ENCODE measurements at regions not wholly inside any gene's neighbourhood (a gene's known extent, or its start where the extent isn't known, plus 50 kb on each side); places are given as distances from the start of the nearest gene placed in this dataset.

DNA sequence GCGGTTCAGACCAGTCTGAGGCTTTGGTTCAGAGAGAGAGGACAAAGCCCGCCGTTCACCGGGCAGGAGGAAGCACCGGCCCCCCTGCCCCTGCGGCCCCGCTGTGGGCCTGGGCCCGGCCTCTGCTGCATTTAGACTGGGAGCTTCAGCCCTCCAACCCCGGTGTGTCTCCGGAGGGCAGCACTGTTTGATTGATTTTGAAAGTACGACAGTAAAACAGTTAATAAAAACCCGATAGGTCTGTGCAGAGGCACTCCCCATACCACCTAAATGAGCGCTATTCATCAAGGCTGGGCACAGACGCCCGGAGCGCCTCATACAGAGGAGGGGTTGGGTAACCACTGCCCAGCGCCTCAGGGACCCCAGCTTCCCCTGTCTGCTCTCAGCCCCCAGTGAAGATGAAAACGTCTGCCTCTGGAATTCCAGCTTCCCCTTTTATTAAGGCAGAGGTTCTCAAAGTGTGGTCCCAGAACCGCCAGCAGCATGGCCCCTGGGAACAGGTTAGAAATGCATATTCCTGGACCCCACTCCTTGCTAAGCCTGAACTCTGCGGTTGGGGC is 256.7 kb upstream of the TLE3 start:
- ChIA-PET CTCF (no interaction called here), POLR2A (no interaction called here)

DNA sequence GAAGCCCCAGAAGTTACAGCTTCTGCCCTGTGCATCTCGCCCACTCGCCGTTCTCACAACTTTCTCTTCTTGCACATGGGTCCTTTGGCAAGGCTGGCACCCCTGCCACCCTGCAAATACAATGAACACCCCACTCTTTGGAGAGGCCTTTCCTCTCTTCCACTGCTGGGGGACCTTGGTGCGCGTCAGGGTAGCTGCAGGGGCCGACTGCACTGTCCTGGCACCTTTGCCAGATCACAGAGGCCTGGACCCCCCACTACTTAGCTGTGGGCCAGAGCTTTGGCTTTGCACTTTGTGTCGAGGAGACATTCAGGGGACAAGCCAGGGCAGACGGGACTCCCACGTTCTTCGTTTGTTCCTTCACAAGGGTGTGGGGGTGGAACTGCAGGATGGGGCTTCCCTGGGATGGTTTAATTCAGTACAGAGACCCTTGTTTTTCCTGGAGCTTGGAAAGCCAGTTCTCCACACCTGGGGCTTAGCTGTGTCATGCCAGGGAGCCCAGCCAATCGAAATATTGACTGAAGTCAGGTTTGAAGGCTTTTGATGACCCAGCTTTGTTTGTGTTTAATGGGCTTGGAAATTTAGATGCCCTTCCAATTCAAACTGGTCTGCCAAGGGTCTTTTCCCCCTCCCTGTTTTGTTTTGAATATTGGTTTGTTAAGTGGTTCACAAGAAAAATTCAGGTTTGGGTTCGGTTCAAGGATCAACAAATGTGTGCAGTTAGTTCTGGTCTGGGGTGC is 256.1 kb upstream of the TLE3 start:
- ChIA-PET CTCF (no interaction called here), POLR2A (no interaction called here)

DNA sequence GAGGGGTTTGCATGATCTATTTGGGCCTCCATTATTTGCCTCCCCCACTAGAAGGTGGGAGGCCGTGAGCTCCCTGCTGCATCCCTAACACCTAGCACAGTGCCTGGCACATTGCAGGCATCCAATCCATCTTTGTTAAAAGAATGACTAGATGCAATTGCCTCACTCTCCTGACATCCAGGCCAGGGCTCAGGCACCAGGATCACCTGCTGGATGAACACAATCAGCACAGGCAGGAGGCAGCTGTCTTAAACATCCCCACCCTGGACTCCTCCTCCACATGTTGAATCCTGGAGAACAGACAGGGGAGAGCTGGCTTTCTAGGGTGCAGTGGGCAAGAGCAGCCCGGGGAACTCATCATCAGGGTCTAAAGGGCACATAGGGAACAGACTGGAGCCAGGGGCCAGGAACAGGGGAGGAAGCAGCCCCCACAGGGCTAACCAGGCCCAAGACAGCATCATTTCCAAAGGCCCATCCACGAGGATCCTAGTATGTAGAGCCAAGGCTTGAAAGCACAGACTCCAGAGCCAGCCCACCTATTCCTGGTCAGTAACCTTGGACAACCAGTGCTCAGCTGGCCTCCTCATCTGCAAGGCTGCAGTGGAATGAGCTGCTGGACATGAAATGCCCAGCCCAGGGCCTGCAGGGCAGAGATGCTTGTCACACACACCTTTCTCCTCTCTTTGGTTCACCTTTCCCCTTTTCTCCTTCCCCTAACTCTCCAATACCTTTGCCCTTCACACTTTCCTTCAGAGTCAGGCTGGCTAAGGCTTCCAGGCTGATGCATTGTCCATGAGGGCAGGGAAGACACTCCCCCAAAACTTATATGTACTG is 254.4 kb upstream of the TLE3 start:
- CTCF ChIA-PET = no interaction called here
- POLR2A ChIA-PET = interaction anchor here (0.5 kb wide), 1 partner anchor 509 kb away, joined by 6 read pairs; no protein-coding TSS in a partner anchor

DNA sequence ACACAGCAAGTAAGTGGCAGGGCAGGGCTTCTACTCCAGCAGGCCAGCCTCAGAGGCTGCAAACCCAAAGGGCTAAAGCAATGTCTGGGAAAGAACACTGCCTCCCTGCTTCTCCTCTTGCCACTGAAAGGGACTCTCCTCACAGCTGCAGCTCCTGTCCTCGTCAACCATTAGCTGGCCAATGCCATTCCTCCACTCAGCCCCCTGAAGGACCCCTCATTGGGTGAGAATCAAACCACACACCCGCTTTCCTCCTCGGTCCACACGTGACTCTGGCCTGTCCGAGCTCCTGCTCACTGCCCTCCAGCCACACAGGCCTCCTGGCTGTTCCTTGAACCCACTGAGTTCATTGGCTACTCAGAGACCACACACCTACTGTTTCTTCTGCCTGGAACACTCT is 253.7 kb upstream of the TLE3 start:
- ChIA-PET CTCF (no interaction called here), POLR2A (no interaction called here)

DNA sequence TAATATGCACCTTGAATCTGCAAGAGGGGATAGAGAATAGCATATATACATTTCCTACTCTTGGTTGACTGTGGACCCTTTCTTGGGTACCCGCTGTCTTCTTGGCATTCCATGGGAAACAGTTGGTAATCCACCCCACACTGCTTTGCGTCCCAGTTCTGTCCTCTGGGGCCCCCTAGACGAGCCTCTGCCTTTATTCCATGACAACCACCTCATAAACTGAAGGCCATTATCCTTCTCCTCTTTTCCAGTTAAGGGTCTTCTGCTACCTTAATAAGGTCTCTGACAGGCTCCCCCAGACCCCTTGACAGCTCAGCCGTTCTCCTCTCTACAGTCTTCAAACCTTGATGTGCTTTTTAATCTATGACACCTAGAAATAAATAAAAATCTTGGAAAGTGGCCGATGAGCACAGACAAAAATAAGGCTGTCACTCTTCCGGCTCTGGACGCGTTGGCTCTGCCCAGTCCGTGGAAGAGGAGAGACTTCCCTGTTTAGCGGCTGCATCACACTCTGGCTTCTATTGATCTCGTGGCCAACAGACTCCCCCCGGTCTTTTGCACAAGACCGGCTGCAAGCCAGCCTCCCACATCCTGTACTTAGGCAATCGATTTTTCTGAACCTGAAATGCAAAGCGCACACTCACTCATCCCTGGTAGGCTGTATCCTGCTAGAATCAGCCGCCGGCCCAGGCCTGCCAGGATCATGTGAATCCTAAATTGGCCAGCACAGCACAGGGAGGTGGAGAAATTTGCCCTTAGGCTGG is 251.0 kb upstream of the TLE3 start:
- ChIA-PET CTCF (interaction anchor here (1.2 kb wide), 1 partner anchor 19 kb away, joined by 3 read pairs; no protein-coding TSS in a partner anchor), POLR2A (no interaction called here)

DNA sequence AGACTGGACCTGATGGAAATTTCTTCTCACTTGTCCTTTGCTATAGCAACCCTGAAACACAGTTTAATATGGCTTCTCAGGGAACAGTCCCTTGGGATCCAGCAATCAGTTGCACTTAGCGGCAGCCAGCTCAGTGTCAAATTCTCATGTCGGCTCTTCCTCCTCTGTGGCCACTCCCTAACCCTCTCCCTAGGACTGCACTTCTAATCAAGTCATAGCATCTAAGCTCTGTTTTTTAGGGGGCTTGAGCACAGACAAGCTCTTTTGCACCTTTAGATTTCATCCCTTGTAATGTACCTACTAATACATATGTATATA is 250.5 kb upstream of the TLE3 start:
- POLR2A ChIA-PET = no interaction called here
- CTCF ChIA-PET = no interaction called here

DNA sequence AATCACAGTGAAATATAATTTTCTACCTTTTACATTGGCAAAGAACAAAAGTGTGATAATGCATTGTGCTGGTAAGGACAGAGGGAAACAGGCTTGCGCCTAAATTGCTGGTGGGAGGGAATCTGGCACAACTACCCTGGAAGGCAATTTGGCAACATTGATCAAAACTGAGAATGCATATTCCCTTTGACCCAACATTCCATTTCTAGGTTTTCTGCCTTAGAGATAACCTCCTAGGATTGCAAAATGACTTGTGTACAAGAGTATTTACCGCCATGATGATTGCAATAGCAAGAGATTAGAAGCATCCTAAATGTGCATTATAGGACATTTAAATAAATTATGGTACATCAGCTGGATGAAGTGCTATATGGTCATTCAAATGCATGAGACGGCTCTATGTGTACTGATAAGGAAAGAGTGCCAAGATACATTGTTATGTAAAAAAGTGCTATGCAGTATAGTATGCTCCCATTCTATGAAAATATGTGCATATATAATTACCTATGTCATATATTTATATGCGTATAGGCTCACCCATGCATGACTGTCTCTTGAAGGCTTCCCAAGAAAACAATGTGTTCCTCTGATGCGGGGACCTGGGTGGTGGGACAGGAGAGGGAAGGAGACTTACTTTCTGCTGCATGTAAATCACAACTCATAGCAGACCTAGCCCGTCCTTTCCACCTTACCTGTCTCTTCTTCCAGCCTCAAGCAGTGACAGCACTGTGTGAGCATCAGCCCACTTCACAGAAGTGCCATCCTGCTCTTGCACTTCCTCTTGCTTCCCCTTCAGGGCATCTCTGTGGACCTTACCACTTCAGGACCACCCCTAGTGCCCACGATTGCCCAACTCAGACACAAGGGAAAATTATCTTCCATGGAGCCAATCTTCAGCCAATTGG is 249.9 kb upstream of the TLE3 start:
- CTCF ChIA-PET = no interaction called here

DNA sequence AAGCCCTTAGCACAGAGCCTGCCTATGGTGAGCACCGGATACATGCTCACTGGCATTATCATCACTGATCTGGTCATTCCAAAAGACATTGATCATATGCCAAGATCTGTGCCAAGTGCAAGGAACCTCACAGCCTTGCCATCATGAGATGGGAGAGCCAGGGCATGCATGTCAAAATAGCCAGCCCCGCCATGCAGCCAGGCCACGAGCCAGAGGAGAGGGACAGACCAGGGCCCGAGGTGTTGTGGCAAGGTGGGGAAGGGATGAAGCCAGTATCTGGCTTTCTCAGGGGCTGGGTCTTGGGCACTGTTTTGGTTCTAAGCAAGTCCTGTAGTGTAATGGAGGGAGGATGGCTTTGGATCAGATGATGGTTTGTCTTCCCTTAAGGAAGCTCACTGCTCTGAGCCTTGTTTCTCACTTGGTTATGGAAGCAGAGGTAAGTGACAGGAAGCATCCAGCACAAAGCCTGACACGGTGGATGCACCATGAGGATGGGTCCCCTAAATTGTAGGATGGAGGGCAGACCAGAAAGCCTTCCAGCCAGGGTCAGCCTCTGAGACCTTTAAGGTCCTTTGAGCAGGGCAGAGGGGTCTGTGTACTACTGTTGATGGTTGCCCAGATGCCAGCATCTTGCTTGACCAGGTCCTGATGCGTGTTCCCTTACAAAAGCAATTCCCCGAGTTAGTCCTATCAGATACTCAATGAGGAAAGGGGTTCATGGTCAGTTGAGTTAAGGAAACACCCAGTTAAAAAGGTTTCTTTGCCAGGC is 247.7 kb upstream of the TLE3 start:
- ChIA-PET POLR2A (no interaction called here), CTCF (no interaction called here)

More for the DNA sequence above, 249.9 kb upstream of the TLE3 start:
- POLR2A ChIA-PET = no interaction called here

DNA sequence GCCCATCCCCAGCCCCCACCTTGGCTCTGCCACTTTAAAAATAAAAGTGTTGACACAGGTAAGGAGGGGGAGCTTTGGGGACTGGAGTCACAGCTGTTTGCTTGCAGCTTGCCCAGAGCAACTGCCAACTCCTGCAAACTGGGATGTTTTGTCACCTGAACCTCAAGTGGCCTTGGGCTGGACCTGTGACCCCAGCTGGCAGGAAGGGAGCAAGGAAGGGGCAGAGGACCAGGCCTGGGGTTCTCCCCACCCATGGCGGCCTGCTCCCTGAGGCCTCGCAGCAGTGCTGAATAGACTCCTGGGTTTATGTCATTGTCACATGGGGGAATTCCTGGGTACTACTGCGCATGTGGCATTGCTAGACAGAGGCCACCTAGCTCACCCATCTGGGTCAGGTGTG is 246.9 kb upstream of the TLE3 start:
- POLR2A ChIA-PET = no interaction called here

DNA sequence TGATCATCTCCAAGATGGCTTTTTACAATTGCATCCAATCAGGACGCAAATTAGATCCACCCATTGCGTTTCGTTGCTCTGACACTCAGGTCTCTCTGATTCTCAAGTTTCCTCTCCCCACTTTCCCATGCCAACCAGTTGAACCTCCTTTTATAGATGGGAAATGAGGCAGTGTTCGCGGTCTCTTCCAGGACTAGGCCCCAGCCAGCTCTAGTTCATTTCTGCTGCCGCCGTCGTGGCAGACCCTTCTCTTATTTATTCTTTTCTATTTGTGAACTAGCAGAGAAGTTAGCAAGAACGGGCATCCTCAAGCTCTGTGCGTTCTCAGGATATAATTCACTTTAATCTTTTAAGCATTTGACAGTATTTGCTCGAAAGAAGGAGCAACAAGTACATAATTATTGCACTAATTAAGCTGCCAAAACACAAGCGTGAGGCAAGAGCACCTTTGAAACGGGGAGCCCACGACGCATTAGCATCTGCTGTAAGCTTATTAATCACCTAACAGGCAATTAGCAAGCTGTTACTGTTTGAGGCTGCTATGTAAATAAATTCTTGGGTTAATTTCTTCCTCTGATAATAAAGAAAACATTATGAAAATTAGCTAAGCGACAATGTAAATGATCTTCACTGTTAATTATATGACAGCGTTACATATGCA is 246.4 kb upstream of the TLE3 start:
- CTCF ChIA-PET = no interaction called here
- POLR2A ChIA-PET = no interaction called here

More for the DNA sequence above, 246.9 kb upstream of the TLE3 start:
- CTCF ChIA-PET = no interaction called here

DNA sequence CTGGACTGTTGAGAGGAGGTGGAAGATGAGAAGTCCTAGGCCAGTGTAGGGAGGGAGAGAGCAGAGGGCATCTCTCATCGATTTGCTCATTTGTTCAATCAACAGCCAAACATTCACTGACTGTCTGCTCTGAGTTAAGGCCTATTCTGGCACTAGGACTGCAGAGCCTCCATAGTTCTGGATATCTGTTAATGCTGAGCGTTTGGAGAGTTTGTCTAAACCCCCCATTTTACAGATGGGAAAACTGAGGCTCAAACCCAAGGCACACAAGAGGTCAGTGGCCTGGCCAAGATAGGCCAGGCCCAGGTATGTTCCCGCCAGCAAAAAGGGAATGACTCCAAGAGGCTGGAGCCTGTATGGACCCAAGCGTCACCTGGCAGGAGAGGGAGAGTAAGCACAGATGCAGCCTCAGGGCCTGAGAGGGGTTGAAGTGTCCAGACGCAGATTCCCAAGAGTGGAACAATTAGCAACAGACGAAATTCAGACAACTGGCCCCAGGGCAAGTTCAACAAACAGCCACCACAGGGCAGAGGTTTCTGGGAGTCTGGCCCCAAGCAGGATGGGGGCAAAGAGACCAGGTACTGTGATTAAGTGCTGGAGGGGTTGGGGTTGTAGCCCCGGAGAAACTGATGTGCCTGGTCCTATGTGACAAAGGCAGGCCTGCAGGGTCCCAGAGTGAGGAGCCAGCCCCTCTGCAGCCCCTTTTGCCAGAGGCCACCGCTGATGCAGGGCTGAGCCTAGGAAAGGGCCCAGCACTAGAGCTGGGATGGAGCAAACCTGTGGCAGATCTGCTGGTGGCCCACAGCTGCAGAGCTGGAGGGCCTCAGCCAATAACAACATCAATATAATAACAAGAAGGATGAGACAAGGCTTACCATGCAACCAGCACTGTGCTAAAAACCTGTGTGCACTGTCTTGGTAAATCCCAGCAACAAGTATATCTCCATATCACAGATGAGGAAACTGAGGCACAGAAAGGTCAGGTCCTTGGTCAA is 245.1 kb upstream of the TLE3 start:
- CTCF ChIA-PET = no interaction called here
- POLR2A ChIA-PET = no interaction called here

DNA sequence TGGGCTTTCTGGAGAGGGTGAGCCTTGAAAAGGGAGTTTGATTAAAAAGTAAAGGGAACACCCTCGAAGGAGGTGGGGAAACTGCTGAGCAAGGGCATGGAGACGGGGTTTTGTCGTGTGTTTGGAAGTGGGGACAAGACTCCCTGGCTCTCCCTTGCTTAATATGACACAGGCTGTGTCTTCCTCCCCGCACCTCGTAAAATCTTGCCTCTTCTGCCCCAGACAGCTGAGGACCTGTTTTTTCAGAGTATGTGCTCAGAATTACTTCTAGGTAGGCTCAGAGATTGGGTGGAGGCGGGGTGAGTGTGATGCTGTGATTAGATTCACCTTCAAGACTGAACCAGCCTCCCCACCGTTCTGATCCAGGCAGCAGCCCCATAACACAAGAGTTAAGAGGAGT is 244.4 kb upstream of the TLE3 start:
- POLR2A ChIA-PET = no interaction called here
- CTCF ChIA-PET = no interaction called here

DNA sequence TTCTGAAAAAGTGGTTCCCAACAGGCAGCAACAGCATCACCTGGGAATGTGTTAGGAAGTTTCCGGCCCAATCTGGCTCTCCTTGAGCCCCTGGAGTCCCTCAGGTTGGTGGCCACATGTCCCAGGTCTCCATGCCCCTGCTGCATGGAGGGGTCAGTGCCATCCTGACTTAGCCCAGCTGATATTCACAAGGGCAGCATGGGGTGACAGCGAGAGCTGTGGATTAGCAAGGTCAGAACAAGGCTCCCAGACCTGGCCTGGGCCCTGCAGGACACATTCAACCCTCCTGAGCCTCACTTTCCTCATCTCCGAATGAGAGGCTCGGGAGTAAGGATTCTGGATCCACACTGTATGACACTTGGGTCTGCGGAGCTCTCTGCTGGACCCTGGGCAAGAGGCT is 243.8 kb upstream of the TLE3 start:
- ChIA-PET CTCF (no interaction called here), POLR2A (no interaction called here)

DNA sequence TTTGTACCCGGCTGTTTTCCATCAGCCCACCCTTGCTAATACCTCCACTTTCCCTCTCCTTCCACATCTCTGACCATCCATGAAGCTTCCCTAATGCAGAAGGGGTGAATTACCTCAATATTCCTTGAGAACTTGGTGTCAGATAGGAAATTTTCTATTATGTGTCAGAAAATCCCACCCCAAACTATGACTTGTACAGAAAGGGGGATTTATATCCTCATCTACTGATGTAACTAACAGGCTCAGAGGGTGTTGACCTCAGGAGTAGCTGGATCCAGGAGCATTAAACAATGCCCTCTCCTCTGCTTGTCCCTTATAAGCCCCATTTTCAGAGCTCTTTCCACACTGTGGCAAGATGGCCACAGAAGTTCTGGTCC is 242.8 kb upstream of the TLE3 start:
- ChIA-PET CTCF (interaction anchor here (1.6 kb wide), 1 partner anchor 10 kb away, joined by 7 read pairs; no protein-coding TSS in a partner anchor), POLR2A (no interaction called here)

DNA sequence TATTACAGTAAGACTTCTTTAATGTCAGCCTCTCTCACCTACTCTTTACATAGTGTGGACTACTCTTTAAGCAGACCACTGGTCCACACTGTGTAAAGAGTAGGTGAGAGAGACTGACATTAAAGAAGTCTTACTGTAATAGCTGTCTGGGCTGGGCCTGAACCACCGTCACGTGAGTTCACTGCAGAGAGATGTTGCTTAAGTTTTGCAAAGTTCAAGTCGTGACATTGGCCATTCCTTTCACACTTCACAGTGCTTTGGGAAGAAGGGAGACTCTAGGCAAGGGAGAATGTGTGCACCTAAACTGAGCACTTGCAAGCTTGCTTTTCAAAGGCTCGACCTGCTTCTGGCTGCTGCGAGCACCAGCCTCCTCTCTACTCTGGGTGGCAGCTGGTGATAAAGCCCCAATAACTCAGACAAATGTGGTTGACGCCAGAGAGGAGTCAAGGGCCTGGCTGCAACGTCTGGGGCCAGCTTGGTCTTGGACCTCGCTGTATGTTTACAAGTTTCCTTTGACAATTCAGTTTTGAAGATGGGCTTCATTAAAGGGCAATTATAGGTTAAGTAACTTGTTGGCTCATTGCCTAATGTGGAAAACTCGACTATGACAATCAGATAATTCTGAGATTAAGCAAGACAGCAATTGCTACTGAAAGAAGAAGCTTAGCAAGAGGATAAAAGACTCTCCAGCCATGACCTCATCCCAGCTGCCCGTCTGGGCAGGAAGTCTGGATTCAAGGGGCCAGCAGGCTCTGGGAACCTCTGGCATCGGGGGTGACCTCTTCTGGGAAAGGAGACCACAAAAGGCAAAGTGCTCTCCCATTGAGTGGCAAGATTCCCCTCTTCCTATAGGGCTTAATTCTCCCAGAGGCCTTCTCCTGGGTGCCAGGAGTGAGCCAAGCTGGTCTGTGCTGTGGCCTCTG is 242.1 kb upstream of the TLE3 start:
- ChIA-PET POLR2A (no interaction called here), CTCF (interaction anchor here (1.6 kb wide), 1 partner anchor 9 kb away, joined by 7 read pairs; no protein-coding TSS in a partner anchor)

Measured in activated CD8-positive, alpha-beta memory T cell treated with anti-CD3 and anti-CD28 coated beads for 36 hours (primary cell).